HFF-Myc (cell line): ENCODE measurements at regions not wholly inside any gene's neighbourhood (a gene's known extent, or its start where the extent isn't known, plus 50 kb on each side); places are given as distances from the start of the nearest gene placed in this dataset.

Source experiments
- DNase-seq: peaks from one replicate; pipeline ENCODE4 v3.0.0-alpha.2; 2011; ENCODE audit warnings: low read depth; ENCODE audit errors: extremely low read depth
- H3K4me3 ChIP-seq: replicated peaks from 2 replicates; pipeline ENCODE4 v1.5.1; 2011; ENCODE audit warnings: low read depth, mild to moderate bottlenecking, control low read depth, low read length
- CTCF ChIP-seq: IDR thresholded peaks from 2 replicates; pipeline ENCODE4 v1.5.1; 2012; ENCODE audit warnings: mild to moderate bottlenecking, low read depth, low read length, control low read depth; ENCODE audit errors: missing control alignments

GRCh38 chr14:56371737-56372136, 207.9 kb upstream of the TMEM260 start:
- no peak for TF ChIP-seq CTCF
- DNase-seq: no peak
- no peak overlapping the region for H3K4me3 ChIP-seq

GRCh38 chr14:56374421-56374820, 205.2 kb upstream of the TMEM260 start:
- TF ChIP-seq CTCF: no peak
- no peak for DNase-seq

GRCh38 chr14:56378046-56378445, 201.6 kb upstream of the TMEM260 start:
- no peak for TF ChIP-seq CTCF
- H3K4me3 ChIP-seq: no peak overlapping the region
- no peak for DNase-seq

More at GRCh38 chr14:56374421-56374820, 205.2 kb upstream of the TMEM260 start:
- no peak overlapping the region for H3K4me3 ChIP-seq

- TF ChIP-seq CTCF: no peak
- H3K4me3 ChIP-seq: no peak overlapping the region
- DNase-seq: no peak
These were observed 201.1 kb upstream of the TMEM260 start for GRCh38 chr14:56378475-56378877.

GRCh38 chr14:56379956-56380355, 199.6 kb upstream of the TMEM260 start:
- no peak for TF ChIP-seq CTCF
- DNase-seq: no peak

GRCh38 chr14:56386024-56386423, 193.6 kb upstream of the TMEM260 start:
- no peak for DNase-seq

More at GRCh38 chr14:56379956-56380355, 199.6 kb upstream of the TMEM260 start:
- no peak overlapping the region for H3K4me3 ChIP-seq

More at GRCh38 chr14:56386024-56386423, 193.6 kb upstream of the TMEM260 start:
- no peak for TF ChIP-seq CTCF
- H3K4me3 ChIP-seq: no peak overlapping the region
